Fibroblast of mammary gland (primary cell): ENCODE measurements at regions not wholly inside any gene's neighbourhood (a gene's known extent, or its start where the extent isn't known, plus 50 kb on each side); places are given as distances from the start of the nearest gene placed in this dataset.

ENCODE experiments used
- DNase-seq: peaks from one replicate; pipeline ENCODE4 v3.0.0-alpha.2; 2010; ENCODE audit warnings: low read depth
- H3K4me3 ChIP-seq: 2 replicates; pipeline ENCODE4 v1.5.1; 2011; ENCODE audit warnings: low read depth, mild to moderate bottlenecking, low read length, moderate library complexity; ENCODE audit not compliant: control insufficient read depth
- CTCF ChIP-seq: conservative IDR thresholded peaks from 2 replicates; pipeline ENCODE4 v1.5.1; 2011; ENCODE audit warnings: low read depth, low read length, inconsistent platforms; ENCODE audit not compliant: control insufficient read depth, insufficient read depth

- H3K4me3 ChIP-seq: no peak overlapping the region
- peak; percentile 28 for DNase-seq
- no peak for TF ChIP-seq CTCF
These were observed 325.9 kb upstream of the DAB2 start for GRCh38 chr5:39750661-39751060.

GRCh38 chr5:39742916-39743315 is 318.1 kb upstream of the DAB2 start:
- H3K4me3 ChIP-seq: no peak overlapping the region
- no peak for TF ChIP-seq CTCF

GRCh38 chr5:39740404-39740803 is 315.6 kb upstream of the DAB2 start:
- DNase-seq: no peak
- no peak for TF ChIP-seq CTCF
- H3K4me3 ChIP-seq: no peak overlapping the region

More at GRCh38 chr5:39742916-39743315, 318.1 kb upstream of the DAB2 start:
- peak; percentile 14 for DNase-seq

- H3K4me3 ChIP-seq: no peak overlapping the region
- no peak for DNase-seq
- TF ChIP-seq CTCF: no peak
These were observed 307.4 kb upstream of the DAB2 start for GRCh38 chr5:39732166-39732565.

- TF ChIP-seq CTCF: no peak
- H3K4me3 ChIP-seq: no peak overlapping the region
- DNase-seq: no peak
These were observed 305.9 kb upstream of the DAB2 start for GRCh38 chr5:39730699-39731098.

GRCh38 chr5:39730006-39730405 is 305.2 kb upstream of the DAB2 start:
- H3K4me3 ChIP-seq: no peak overlapping the region
- DNase-seq: no peak

More at GRCh38 chr5:39730006-39730405, 305.2 kb upstream of the DAB2 start:
- TF ChIP-seq CTCF: no peak
